ENCODE measurements at regions not wholly inside any gene's neighbourhood (a gene's known extent, or its start where the extent isn't known, plus 50 kb on each side); places are given as distances from the start of the nearest gene placed in this dataset.

DNA sequence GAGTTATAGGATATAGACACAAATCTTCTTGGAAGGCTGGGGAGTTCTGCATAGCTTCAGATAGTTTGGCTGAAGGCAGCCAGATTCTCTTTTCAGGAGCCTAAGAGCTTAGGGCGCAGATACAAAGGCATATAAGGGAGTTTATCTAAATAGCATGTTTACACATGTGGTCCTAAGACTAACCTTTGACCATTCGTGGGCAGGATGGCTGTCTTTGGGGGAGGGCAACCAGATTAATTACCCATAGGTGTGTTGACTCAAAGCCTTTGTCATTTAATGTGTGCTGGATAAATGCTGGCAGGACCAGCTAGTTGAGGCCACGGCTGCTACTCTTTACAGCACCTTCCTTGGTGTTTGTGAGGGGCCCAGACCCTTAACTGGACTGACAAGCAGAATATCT, 71.8 kb downstream of the IER5 start:
- H3K27me3 Mint-ChIP-seq = peaks cover 7% of the 10 kb centered on the region
- no peak overlapping the region for H3K4me3 Mint-ChIP-seq
- no peak overlapping the region for H3K27ac Mint-ChIP-seq
- peaks cover 35% of the 10 kb centered on the region for H3K4me1 Mint-ChIP-seq (ENCODE audit: low read depth)
- intact Hi-C loops (cut with micrococcal nuclease) = no loop called here
- H3K36me3 Mint-ChIP-seq (ENCODE audit: low read depth) = no peaks in the 10 kb centered on the region
- peaks cover 14% of the 10 kb centered on the region for H3K9me3 Mint-ChIP-seq

DNA sequence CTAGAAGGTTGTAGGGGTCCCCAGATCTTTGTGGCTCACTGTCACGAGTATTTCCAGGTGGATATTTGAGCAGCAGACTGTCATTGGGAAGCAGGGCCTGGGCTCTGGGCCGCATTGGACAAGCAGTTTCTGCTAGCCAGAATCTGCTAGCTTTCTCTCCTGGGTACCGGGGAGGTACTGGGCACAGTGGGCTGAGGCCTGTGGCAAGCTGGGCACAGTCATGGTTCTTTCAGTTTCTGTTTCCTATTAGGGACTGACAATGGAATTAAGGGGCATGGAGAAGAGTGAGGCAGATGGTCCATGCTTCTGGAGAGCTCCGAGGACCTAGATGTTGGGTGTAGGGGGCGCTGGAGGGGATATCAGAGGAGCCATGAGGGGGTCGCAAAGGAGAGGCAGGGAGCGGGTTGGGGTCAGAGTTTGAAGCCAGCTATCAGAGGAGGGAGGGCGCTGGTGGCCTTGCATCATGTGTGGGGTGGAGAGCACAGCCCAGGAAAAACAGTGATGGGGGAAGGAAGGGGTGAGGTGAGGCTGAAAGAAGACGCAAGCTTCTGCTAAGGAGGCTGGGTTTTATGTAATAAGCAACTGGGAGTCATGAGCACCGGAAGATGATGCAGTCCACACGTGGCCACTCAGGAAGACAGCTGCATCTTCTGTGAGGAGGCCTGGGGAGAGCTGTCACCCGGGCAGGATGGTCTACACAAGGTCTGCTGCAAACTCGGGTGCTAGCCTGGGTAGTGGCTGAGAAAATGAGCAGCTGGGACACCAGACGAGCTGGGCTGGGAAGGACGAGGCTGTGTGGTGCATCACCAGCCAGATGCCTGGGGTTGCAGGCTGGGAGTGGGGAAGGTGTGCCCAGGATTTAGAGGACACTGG, 72.7 kb downstream of the IER5 start:
- Mint-ChIP-seq H3K27me3 (peaks cover 5% of the 10 kb centered on the region), H3K4me1 (ENCODE audit: low read depth) (peaks cover 38% of the 10 kb centered on the region), H3K27ac (peak overlapping the region; percentile 52), H3K4me3 (no peak overlapping the region), H3K36me3 (ENCODE audit: low read depth) (no peaks in the 10 kb centered on the region), H3K9me3 (peaks cover 14% of the 10 kb centered on the region)
- intact Hi-C loops (cut with micrococcal nuclease) = no loop called here

DNA sequence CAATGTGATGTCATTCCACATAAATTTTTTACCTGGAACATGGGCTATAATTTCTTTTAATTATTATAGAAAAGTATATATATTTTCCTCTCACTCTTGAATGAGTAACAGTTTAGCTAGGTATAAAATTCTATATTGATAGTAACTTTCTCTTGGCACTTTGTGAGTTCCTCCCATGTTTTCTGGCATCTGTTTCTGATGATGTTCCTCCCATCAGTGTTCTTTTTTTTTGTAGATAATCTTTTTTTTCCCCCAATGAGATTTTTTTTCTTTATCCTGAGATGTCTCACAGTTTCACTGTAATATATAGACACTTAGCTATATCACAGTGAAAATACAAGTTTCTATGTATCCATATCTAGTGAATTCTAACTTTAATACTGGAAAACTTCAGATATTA, 75.2 kb downstream of the IER5 start:
- Mint-ChIP-seq H3K36me3 (ENCODE audit: low read depth) (no peaks in the 10 kb centered on the region), H3K4me1 (ENCODE audit: low read depth) (peaks cover 27% of the 10 kb centered on the region), H3K9me3 (peaks cover 14% of the 10 kb centered on the region), H3K4me3 (no peak overlapping the region), H3K27ac (no peak overlapping the region), H3K27me3 (peaks cover 7% of the 10 kb centered on the region)
- intact Hi-C loops (cut with micrococcal nuclease) = no loop called here

DNA sequence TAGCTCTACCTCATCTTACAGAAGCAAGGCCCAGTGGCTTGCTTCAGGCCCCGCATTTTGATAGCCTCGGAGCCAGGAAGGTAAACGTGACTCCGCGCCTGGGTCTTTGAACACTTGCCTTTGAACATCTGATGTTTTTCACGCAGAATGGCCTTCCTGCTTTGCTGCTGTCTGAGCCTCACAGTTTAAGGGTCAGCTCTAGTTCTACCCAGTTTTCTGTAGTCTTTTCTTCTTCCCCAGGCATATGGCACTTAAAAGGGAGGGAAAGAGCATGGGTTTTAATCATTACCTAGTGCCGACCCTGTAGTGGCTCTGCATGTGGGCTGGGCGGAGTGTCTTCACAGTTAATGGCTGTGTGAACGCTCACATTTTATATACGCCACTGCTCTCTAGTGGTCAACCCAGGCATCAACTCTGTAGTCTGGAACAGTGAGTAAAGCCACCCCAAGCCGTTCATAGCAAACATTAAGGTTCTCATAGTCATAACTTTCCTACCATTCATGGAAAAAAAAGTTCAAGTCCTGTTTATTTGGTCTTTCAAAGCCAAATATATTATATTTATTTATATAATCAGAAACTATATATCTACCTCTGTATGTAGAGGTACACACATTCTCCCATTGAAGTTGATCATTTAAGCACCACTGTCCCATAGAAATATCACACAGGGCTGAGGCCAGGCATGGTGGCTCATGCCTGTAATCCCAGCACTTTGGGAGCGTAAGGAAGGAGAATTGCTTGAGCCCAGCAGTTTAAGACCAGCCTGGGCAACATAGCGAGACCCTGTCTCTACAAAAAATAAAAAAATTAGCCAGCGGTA, 78.1 kb downstream of the IER5 start:
- peaks cover 7% of the 10 kb centered on the region for H3K4me1 Mint-ChIP-seq (ENCODE audit: low read depth)
- peaks cover 5% of the 10 kb centered on the region for H3K27me3 Mint-ChIP-seq
- intact Hi-C loops (cut with micrococcal nuclease) = loop anchor here (1.0 to 5.0 kb wide), 4 partner anchors 128 to 649 kb away; no protein-coding TSS in a partner anchor
- H3K9me3 Mint-ChIP-seq = peaks cover 14% of the 10 kb centered on the region
- no peaks in the 10 kb centered on the region for H3K36me3 Mint-ChIP-seq (ENCODE audit: low read depth)
- H3K4me3 Mint-ChIP-seq = no peak overlapping the region
- H3K27ac Mint-ChIP-seq = no peak overlapping the region

DNA sequence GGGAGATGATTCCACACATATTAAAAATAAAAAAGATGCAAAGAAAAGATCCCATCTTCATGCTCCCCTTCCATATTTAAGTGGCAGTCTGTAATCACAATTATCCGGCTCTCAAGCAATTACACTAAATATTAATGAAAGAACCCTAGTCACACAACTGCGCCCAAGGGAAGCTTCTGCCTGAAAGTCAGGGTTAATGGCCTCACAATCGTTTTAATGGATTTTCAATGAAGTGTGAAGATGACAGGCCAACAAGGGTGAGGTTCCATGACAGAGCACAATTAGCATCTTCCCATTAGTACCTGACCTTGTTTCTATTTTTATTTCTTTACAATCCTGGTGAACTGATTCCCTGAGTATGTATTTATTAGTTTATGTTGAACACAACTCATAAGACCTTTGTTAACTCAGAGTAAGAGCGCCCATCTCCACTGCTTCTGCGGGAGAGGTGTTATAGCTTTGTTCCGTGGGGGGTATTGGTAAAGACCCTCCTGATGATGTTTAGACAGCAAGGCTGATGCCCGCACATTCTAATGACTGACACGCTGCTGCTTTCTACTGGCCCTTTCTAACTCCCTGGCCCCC, 80.9 kb downstream of the IER5 start:
- Mint-ChIP-seq H3K4me3 (no peak overlapping the region), H3K36me3 (ENCODE audit: low read depth) (no peaks in the 10 kb centered on the region), H3K9me3 (peaks cover 16% of the 10 kb centered on the region), H3K27ac (no peak overlapping the region), H3K4me1 (ENCODE audit: low read depth) (peaks cover 5% of the 10 kb centered on the region), H3K27me3 (peaks cover 6% of the 10 kb centered on the region)
- intact Hi-C loops (cut with micrococcal nuclease) = loop anchor here (5.0 kb wide), 2 partner anchors 637 to 652 kb away; no protein-coding TSS in a partner anchor

DNA sequence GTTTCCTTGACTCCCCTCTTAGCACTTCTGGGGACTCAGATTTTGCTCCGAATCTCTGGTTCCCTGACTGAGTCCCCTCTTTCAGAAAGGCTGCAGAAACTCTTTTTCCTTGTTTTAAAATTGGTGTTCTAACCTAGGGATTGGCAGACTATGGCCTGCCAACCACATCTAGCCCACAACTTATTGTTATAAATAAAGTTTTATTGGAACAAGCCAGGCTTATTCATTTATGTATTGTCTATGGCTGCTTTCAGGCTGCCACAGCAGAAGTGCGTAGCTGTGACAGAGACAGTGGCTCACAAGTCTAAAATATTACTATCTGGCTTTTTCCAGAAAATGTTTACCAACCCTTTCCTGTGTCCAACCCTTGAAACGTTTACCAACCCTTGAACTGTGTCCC, 81.7 kb downstream of the IER5 start:
- intact Hi-C loops (cut with micrococcal nuclease) = no loop called here
- Mint-ChIP-seq H3K27me3 (peaks cover 6% of the 10 kb centered on the region), H3K4me1 (ENCODE audit: low read depth) (peaks cover 4% of the 10 kb centered on the region), H3K4me3 (no peak overlapping the region), H3K36me3 (ENCODE audit: low read depth) (no peaks in the 10 kb centered on the region), H3K27ac (no peak overlapping the region), H3K9me3 (peaks cover 14% of the 10 kb centered on the region)

DNA sequence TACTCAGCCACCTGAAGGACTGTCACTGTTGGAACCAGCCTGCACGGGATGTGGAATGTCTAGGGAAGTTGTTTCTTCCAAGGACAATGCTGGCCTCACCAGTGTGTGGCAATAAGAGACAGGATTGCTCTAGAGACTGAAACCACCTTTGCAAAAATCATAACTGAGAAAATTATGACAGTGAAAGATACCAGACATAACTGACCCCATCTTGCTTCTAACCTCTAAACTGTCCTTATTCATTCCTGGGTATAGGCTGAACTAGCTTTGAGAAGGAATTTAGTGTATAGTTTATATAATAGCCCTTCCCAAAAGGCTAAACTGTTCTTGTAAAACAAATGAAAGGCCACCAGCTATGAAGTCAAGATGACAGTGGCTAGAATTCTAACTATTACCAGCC, 83.6 kb downstream of the IER5 start:
- intact Hi-C loops (cut with micrococcal nuclease) = no loop called here
- Mint-ChIP-seq H3K27ac (no peak overlapping the region), H3K4me1 (ENCODE audit: low read depth) (no peaks in the 10 kb centered on the region), H3K9me3 (peaks cover 14% of the 10 kb centered on the region), H3K4me3 (no peak overlapping the region), H3K36me3 (ENCODE audit: low read depth) (no peaks in the 10 kb centered on the region), H3K27me3 (peaks cover 6% of the 10 kb centered on the region)

DNA sequence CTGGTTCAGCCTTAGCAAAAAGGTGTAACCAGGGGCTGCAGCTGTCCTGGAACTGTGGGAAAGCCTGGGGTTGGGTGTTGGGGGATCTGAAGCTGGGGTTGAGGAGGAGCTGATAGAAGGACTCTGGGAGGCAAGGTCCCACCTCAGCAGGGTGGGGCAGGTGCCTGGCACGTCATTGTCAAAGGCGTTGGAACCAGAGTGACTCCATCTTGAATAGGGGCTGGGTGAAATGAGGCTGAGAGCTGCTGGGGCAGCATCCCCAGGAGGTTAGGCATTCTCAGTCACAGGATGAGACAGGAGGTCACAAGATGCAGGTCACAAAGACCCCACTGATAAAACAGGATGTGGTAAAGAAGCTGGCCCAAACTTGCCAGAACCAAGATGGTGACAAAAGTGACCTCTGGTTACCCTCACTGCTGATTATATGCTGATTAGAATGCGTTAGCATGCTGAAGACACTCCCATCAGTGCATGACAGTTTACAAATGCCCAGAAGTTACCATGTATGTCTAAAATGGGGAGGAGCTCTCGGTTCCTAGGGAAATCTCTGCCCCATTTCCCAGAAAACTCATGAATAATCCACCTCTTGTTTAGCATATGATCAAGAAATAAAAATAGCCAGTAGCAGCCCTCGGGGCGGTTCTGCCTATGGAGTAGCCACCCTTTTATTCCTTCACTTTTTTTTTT, 85.4 kb downstream of the IER5 start:
- Mint-ChIP-seq H3K4me3 (no peak overlapping the region), H3K36me3 (ENCODE audit: low read depth) (no peaks in the 10 kb centered on the region), H3K4me1 (ENCODE audit: low read depth) (no peaks in the 10 kb centered on the region), H3K27me3 (peaks cover 5% of the 10 kb centered on the region), H3K9me3 (peaks cover 14% of the 10 kb centered on the region), H3K27ac (no peak overlapping the region)
- intact Hi-C loops (cut with micrococcal nuclease) = no loop called here

DNA sequence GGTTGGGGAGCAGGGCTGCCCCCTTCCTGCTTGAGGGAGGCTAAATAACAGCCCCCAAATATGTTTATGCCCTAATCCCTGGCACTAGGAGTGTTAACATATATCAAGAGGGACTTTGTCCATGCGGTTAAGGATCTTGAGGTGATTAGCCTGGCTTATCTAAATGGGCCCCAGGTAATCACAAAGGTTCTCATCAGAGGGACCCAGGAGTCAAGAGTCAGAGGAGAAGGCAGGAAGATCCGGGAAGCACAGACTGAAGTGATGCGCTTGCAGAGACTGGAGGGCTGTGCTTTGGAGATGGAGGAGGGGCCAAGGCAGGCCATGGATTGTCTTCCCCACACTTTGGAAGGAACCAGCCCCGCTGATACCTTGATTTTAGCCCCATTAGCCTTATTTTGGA, 86.4 kb downstream of the IER5 start:
- H3K27me3 Mint-ChIP-seq = peaks cover 6% of the 10 kb centered on the region
- peaks cover 14% of the 10 kb centered on the region for H3K9me3 Mint-ChIP-seq
- H3K4me1 Mint-ChIP-seq (ENCODE audit: low read depth) = no peaks in the 10 kb centered on the region
- intact Hi-C loops (cut with micrococcal nuclease) = no loop called here
- H3K36me3 Mint-ChIP-seq (ENCODE audit: low read depth) = no peaks in the 10 kb centered on the region
- H3K4me3 Mint-ChIP-seq = no peak overlapping the region
- no peak overlapping the region for H3K27ac Mint-ChIP-seq

DNA sequence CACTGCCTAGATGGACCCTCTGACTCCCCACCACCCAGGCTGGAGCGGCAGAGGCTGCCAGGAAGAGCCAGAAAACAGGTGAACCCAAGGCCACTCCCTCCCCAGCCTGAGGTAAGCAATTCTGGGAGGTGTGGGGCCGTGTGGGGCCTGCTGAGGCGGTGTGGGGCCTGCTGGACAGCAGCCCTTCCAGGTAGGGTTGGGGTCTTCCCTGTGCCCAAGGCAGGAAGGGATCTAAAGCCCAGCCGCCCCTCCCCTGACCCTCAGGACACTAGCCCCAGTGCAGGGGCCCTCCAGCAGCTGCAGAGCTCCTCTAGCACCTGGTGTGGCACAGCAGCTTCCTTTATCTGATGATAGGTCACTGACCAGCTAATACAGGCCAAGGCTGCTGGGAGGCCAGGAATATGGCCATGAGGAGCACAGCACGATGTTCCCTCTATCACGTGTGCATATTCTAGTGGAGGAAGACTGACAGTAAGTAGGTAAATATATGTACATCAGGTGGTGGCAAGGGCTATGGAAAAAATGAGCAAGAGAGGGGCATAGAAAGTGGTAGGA, 86.9 kb downstream of the IER5 start:
- Mint-ChIP-seq H3K4me3 (no peak overlapping the region), H3K27me3 (peaks cover 11% of the 10 kb centered on the region), H3K4me1 (ENCODE audit: low read depth) (no peaks in the 10 kb centered on the region), H3K36me3 (ENCODE audit: low read depth) (no peaks in the 10 kb centered on the region), H3K9me3 (peaks cover 14% of the 10 kb centered on the region), H3K27ac (no peak overlapping the region)
- intact Hi-C loops (cut with micrococcal nuclease) = no loop called here

DNA sequence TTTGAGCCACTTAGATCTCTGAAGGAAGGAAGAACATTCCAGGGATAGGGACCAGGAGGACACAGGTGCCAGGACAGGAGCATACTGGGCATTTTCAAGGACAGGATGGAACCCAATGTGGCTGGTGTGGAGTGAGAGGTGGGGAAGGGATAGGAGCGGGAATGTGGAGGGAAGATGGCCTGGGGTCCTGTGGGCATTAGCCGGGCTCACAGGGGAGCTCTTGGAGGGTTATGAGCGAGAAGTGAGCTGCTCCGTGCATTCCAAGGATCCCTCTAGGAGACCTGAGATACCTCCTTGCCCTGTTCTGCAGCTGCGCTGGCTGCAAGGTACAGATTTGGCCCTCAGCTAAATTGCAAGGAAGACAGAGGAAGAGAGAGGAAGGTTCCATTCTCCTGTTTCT, 87.5 kb downstream of the IER5 start:
- H3K9me3 Mint-ChIP-seq = peaks cover 14% of the 10 kb centered on the region
- H3K4me3 Mint-ChIP-seq = no peak overlapping the region
- no peak overlapping the region for H3K27ac Mint-ChIP-seq
- no peaks in the 10 kb centered on the region for H3K36me3 Mint-ChIP-seq (ENCODE audit: low read depth)
- H3K27me3 Mint-ChIP-seq = peaks cover 12% of the 10 kb centered on the region
- H3K4me1 Mint-ChIP-seq (ENCODE audit: low read depth) = no peaks in the 10 kb centered on the region
- intact Hi-C loops (cut with micrococcal nuclease) = no loop called here

DNA sequence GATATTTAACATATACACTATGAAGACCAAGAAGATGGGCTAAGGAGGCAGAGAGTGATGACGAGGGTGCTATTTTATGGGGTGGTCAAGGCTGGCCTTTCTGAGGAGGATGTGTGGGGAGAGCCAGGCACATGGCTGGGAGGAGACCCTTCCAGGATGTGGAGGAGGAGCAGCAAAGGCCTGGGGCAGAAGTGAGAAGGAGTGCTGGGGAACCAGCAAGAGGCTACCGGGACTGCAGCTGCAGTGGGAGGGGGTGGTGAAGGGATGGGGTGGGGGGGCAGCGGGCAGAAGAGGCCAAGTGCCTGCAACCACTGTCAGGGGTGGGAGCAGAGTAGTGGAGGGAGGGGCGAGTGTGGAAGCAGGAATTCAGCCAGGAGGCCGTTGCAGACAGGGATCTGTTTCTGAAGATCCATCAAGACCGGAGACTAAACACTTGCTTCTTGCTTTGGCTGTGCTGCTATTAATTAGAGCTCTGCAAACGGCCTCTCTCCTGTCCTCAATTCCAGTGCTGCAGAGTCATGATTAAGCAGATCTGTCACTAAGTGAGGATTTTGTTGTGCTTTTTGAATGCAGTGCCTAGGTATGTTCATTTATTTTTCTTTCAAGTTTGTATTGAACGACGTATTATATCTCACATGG, 89.9 kb downstream of the IER5 start:
- H3K9me3 Mint-ChIP-seq = peaks cover 4% of the 10 kb centered on the region
- H3K36me3 Mint-ChIP-seq (ENCODE audit: low read depth) = no peaks in the 10 kb centered on the region
- H3K27me3 Mint-ChIP-seq = peaks cover 16% of the 10 kb centered on the region
- H3K4me1 Mint-ChIP-seq (ENCODE audit: low read depth) = no peaks in the 10 kb centered on the region
- H3K4me3 Mint-ChIP-seq = no peak overlapping the region
- no peak overlapping the region for H3K27ac Mint-ChIP-seq
- intact Hi-C loops (cut with micrococcal nuclease) = no loop called here
